WI38 (cell line): ENCODE measurements at regions not wholly inside any gene's neighbourhood (a gene's known extent, or its start where the extent isn't known, plus 50 kb on each side); places are given as distances from the start of the nearest gene placed in this dataset.
"Not testable (repeated sequence)": the region's sequence is repeated elsewhere in the genome, so short reads cannot be mapped to it uniquely, and the experiment has no call there.

Source experiments
- H3K4me3 ChIP-seq: 2 replicates; pipeline ENCODE4 v1.5.1; 2011; ENCODE audit warnings: low read depth, mild to moderate bottlenecking, control low read depth, low read length
- TF ChIP-seq, protein P1 (sequence below): IDR thresholded peaks from 2 replicates; pipeline ENCODE4 v1.5.1; 2012; ENCODE audit warnings: low read depth, mild to moderate bottlenecking, control low read depth, low read length

DNA sequence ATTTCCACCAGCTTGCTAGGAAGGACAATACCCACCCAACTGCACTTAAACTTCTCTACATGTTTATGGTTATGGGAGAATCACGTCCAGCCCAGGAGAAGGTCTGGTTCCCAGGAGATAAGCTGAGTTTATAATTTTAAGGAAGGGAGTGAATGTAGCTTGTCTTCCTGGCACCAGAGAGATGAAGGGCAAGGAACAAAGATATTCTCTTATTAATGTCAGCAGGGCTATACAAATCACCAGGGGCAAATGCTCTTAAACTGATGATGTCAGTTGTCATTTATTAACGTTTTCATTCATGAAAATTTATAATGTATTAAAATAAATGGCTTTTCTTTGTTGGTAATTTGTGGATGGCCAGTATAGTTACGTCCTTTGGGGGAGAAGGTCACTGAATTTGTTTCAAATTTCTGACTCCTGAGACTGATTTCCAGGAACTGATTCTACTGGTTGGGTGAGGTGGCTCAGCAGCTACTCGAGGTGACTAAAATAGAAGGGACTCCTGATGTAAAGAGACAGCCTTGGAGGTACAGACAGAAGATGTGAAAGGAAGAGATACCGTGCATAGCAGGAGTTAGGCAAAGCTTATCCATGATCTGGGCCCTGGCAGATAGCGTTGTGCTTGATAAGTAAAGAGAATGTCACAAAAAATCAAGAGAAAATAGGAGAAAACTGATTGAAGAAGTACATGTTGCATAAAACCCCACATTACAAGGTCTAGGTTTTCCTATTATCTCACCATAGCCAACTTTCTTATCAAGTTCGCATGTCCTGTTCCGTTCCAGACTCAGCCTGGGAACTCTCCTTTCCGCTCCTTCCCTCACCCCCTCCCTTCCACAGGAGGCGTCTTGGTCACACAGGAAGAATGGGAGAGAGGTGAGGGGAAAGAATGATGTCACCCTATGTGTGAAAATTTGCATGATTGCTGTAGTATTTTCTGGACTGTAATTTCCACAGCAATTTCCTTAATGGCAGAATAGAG, 367.1 kb upstream of the FAR2 start:
- TF ChIP-seq, protein P1, sequence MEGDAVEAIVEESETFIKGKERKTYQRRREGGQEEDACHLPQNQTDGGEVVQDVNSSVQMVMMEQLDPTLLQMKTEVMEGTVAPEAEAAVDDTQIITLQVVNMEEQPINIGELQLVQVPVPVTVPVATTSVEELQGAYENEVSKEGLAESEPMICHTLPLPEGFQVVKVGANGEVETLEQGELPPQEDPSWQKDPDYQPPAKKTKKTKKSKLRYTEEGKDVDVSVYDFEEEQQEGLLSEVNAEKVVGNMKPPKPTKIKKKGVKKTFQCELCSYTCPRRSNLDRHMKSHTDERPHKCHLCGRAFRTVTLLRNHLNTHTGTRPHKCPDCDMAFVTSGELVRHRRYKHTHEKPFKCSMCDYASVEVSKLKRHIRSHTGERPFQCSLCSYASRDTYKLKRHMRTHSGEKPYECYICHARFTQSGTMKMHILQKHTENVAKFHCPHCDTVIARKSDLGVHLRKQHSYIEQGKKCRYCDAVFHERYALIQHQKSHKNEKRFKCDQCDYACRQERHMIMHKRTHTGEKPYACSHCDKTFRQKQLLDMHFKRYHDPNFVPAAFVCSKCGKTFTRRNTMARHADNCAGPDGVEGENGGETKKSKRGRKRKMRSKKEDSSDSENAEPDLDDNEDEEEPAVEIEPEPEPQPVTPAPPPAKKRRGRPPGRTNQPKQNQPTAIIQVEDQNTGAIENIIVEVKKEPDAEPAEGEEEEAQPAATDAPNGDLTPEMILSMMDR, result no peak
- no peak overlapping the region for H3K4me3 ChIP-seq

DNA sequence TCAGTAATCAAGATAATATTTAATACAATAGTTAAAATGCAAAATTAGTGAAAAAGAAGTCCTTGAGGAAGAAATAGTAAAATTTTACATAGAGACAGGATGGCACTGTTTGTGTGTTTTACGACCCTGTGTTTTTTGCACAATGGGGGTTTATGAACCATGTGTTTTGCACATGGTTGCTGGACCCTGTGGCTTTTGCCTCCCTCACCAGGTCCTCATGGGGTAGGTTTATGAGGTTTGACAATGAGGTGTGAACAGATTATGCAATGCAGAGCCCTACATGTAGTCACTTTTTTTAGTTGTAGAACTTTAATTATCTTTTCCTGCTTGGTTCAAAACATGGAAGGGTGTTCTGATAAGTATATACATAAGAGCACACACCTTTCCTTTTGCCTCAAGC, 366.3 kb upstream of the FAR2 start:
- no peak overlapping the region for H3K4me3 ChIP-seq
- TF ChIP-seq, protein P1, result no peak

DNA sequence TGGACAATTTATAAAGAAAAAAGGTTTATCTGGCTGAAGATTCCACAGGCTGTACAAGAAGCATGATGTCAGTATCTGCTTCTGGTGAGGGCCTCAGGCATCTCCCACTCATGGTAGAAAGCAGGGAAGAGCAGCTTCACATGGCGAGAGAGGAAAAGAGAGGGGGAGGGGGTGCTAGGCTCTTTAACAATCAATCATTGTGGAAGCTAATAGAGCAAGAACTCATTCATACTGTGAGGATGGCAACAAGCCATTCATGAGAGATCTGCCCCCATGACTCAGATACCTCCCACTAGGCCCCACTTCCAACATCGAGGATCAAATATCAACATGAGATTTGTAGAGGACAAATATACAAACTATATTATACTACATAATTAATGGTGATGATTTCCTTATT, 361.9 kb upstream of the FAR2 start:
- TF ChIP-seq, protein P1, result no peak
- no peak overlapping the region for H3K4me3 ChIP-seq

DNA sequence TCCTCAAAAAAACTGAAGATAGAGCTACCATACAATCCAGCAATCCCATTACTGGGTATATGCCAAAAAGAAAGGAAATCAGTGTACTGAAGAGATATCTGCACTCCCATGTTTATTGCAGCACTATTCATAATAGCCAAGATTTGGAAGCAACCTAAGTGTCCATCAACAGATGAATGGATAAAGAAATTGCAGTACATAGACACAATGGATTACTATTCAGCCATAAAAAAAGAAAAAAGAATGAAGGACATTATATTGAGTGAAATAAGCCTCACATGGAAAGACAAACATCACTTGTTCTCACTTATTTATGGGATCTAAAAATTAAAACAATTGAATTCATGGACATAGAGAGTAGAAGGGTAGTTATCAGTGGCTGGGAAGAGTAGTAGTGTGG, 360.8 kb upstream of the FAR2 start:
- H3K4me3 ChIP-seq, result not testable (repeated sequence)

GRCh38 chr12:28793581-28794151, 355.4 kb upstream of the FAR2 start:
- H3K4me3 ChIP-seq, result no peak overlapping the region
- TF ChIP-seq, protein P1, result no peak

GRCh38 chr12:28794211-28794610, 354.9 kb upstream of the FAR2 start:
- TF ChIP-seq, protein P1, result no peak
- H3K4me3 ChIP-seq, result no peak overlapping the region

GRCh38 chr12:28794786-28795185, 354.3 kb upstream of the FAR2 start:
- no peak overlapping the region for H3K4me3 ChIP-seq
- TF ChIP-seq, protein P1, result no peak

GRCh38 chr12:28795311-28795710, 353.8 kb upstream of the FAR2 start:
- TF ChIP-seq, protein P1, result no peak
- no peak overlapping the region for H3K4me3 ChIP-seq
